MCF 10A (cell line): ENCODE measurements at regions not wholly inside any gene's neighbourhood (a gene's known extent, or its start where the extent isn't known, plus 50 kb on each side); places are given as distances from the start of the nearest gene placed in this dataset.

Experiments used
- BruUV-seq: library from RNA; stranded (reverse); fragments of 400-500 nt; replicated peaks from 2 replicates; lab custom pipeline; 2021; lab: Mats Ljungman, UMichigan
- CTCF ChIA-PET: fragments of 300-600 bp; sonication (Branson Sonifier 250); formaldehyde crosslinking; extraction: SDS; loops from one replicate; lab custom pipeline; 2021; ENCODE audit warnings: antibody characterized with exemption, inconsistent platforms; lab: Yijun Ruan, JAX
- POLR2A ChIA-PET: fragments of 300-600, 350-650 bp; sonication (Branson Sonifier 250); formaldehyde crosslinking; extraction: SDS; loops from one replicate; lab custom pipeline; 2020; ENCODE audit warnings: antibody characterized with exemption, inconsistent platforms; lab: Yijun Ruan, JAX
- DNase-seq: peaks from one replicate; pipeline ENCODE4 v3.0.0-alpha.2; 2018; ENCODE audit not compliant: unreplicated experiment
- H3K27ac Mint-ChIP-seq: one replicate; pipeline ENCODE4 v1.8.0; 2022; ENCODE audit warnings: mild to moderate bottlenecking, low read depth, mixed read lengths; ENCODE audit not compliant: unreplicated experiment
- H3K27me3 Mint-ChIP-seq: one replicate; pipeline ENCODE4 v1.8.0; 2022; ENCODE audit warnings: mixed read lengths; ENCODE audit not compliant: insufficient read depth, unreplicated experiment
- H3K36me3 Mint-ChIP-seq: one replicate; pipeline ENCODE4 v1.8.0; 2022; ENCODE audit warnings: mild to moderate bottlenecking, moderate library complexity, mixed read lengths; ENCODE audit not compliant: insufficient read depth, unreplicated experiment
- H3K4me1 Mint-ChIP-seq: one replicate; pipeline ENCODE4 v1.8.0; 2022; ENCODE audit warnings: mixed read lengths; ENCODE audit not compliant: insufficient read depth, unreplicated experiment
- H3K4me3 Mint-ChIP-seq: one replicate; pipeline ENCODE4 v1.8.0; 2022; ENCODE audit warnings: mild to moderate bottlenecking, moderate library complexity, mixed read lengths; ENCODE audit not compliant: unreplicated experiment
- H3K9me3 Mint-ChIP-seq: one replicate; pipeline ENCODE4 v1.8.0; 2022; ENCODE audit warnings: mixed read lengths; ENCODE audit not compliant: unreplicated experiment
- CTCF ChIP-seq: fragments of 200-600 bp; IDR thresholded peaks from one replicate; pipeline ENCODE4 v1.8.0; 2022; ENCODE audit warnings: antibody characterized with exemption, mild to moderate bottlenecking; ENCODE audit not compliant: unreplicated experiment
- intact Hi-C: fragments of 100-400 bp; cut with micrococcal nuclease; formaldehyde crosslinking; loops from 2 replicates; pipeline ENCODE4 v1.14.1; 2022

DNA sequence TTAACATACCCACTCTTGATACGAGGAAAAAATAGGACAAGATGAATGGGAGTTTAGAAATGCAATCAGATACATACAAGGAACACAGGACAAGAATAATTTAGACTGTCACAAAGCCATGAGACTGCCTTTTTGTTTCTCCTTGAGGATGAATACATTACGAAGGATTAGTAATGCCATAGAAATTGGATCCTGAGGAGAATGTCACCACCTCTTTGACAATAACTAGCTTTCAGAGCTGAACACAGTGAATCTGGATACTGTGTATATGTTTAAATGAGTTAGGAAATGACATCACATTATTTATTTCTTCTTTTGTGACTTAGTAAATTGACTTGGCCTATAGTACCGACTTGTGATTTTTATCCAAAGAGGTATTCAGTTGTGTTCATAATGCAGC, 596.3 kb upstream of the CNTNAP2 start:
- ChIA-PET POLR2A (no interaction called here), CTCF (no interaction called here)
- no peak for DNase-seq
- Mint-ChIP-seq H3K9me3 (no peaks in the 10 kb centered on the region), H3K27me3 (no peaks in the 10 kb centered on the region), H3K4me3 (no peak overlapping the region), H3K27ac (no peak overlapping the region), H3K36me3 (no peaks in the 10 kb centered on the region), H3K4me1 (no peaks in the 10 kb centered on the region)
- no TSS peak for BruUV-seq
- TF ChIP-seq CTCF: no peak
- intact Hi-C loops: no loop called here

DNA sequence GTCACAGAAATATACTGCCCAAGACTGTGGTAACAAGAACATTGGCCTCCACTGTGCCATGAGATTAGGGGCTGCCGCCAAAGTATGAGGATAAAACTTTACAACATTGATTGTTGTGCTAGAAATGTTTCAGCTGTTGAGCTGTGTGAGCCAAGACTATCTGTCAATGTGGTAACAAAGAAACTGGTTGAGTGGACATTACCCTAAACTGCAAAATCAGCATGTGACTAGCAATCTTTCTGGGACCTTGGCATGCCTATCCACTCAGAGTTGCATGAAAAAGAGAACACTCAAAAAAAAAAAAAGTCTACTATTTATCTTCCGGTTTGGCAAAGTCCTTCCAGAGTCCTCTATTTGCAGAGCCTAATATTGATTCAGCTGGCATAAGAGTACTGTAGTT, 605.6 kb upstream of the CNTNAP2 start:
- POLR2A ChIA-PET: interaction anchor here (0.8 kb wide), 1 partner anchor 153 kb away, joined by 3 read pairs; no protein-coding TSS in a partner anchor
- Mint-ChIP-seq H3K9me3 (no peaks in the 10 kb centered on the region), H3K4me1 (no peaks in the 10 kb centered on the region), H3K27ac (no peak overlapping the region), H3K4me3 (no peak overlapping the region), H3K36me3 (no peaks in the 10 kb centered on the region), H3K27me3 (no peaks in the 10 kb centered on the region)
- no peak for DNase-seq
- CTCF ChIA-PET: interaction anchor here (0.5 to 0.6 kb wide), 2 partner anchors 310 to 572 kb away, joined by 3 read pairs; no protein-coding TSS in a partner anchor
- no peak for TF ChIP-seq CTCF
- BruUV-seq: no TSS peak
- intact Hi-C loops: no loop called here

DNA sequence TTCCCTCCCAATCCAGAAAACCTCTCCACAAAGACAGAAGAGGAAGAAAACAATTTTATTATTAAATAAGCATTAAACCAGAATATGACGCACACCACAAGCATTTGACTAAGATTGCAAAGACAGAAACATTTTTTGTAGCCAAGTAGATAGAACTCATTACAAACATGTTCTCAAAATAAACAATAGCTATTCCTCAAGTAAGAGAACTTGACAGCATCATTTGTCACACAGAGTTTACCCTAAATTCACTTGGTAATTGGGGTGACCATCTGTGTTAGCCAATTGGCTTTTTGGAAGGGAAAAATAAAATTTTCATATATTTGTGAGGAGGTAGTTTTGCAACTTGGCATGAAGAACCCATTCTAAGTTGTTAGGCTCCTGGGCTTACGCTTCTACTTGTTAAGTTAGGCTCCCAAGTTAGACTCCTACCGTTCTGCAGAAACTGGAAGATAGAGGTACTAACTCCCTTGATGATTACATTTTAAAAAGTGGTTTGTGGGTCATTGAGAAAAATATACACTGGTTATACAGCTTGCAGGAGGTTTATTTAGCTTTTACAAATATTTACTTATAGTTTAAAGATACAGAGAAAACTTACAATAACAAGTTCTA, 618.6 kb upstream of the CNTNAP2 start:
- Mint-ChIP-seq H3K4me1 (no peaks in the 10 kb centered on the region), H3K27ac (no peak overlapping the region), H3K36me3 (no peaks in the 10 kb centered on the region), H3K27me3 (no peaks in the 10 kb centered on the region), H3K4me3 (no peak overlapping the region), H3K9me3 (no peaks in the 10 kb centered on the region)
- no TSS peak for BruUV-seq
- no peak for DNase-seq
- ChIA-PET CTCF (interaction anchor here (1.0 kb wide), 1 partner anchor 43 kb away, joined by 5 read pairs; no protein-coding TSS in a partner anchor), POLR2A (interaction anchor here (0.6 kb wide), 1 partner anchor 20 kb away, joined by 3 read pairs; no protein-coding TSS in a partner anchor)
- TF ChIP-seq CTCF: no peak
- intact Hi-C loops: no loop called here

GRCh38 chr7:145490356-145490755, 626.2 kb upstream of the CNTNAP2 start:
- CTCF ChIA-PET: no interaction called here
- TF ChIP-seq CTCF: no peak
- BruUV-seq: no TSS peak
- Mint-ChIP-seq H3K4me3 (no peak overlapping the region), H3K4me1 (no peaks in the 10 kb centered on the region), H3K27ac (no peak overlapping the region), H3K27me3 (no peaks in the 10 kb centered on the region), H3K36me3 (no peaks in the 10 kb centered on the region), H3K9me3 (peaks cover 14% of the 10 kb centered on the region)
- no peak for DNase-seq
- POLR2A ChIA-PET: no interaction called here
- intact Hi-C loops: no loop called here
